H1 (cell line): ENCODE measurements at regions not wholly inside any gene's neighbourhood (a gene's known extent, or its start where the extent isn't known, plus 50 kb on each side); places are given as distances from the start of the nearest gene placed in this dataset.

Experiments used
- CEBPB ChIP-seq: IDR thresholded peaks from 2 replicates; pipeline ENCODE4 v1.6.1; 2012; ENCODE audit warnings: low read depth, low read length
- CTCF ChIP-seq, 3 experiments: IDR thresholded peaks; 1 replicate in 2 of 3; 2 replicates in 1 of 3; pipeline versions ENCODE4 v1.5.1 to v1.6.1; 2011; ENCODE audit warnings: low read length in 3 of 3, mild to moderate bottlenecking in 3 of 3, inconsistent platforms in 2 of 3, low read depth in 1 of 3, moderate library complexity in 1 of 3; ENCODE audit not compliant: insufficient read depth in 1 of 3; ENCODE audit errors: control extremely low read depth in 1 of 3
- HDAC6 ChIP-seq: IDR thresholded peaks from one replicate; pipeline ENCODE4 v1.7.1; 2012; ENCODE audit warnings: low read depth, mild to moderate bottlenecking, inconsistent platforms, low read length, moderate library complexity
- MAFK ChIP-seq: IDR thresholded peaks from 2 replicates; pipeline ENCODE4 v1.6.1; 2012; ENCODE audit warnings: low read depth, mild to moderate bottlenecking, improper control_type of control experiment, low read length
- MAX ChIP-seq: IDR thresholded peaks from 2 replicates; pipeline ENCODE4 v1.6.1; 2012; ENCODE audit warnings: inconsistent platforms
- POLR2A ChIP-seq, 2 experiments: IDR thresholded peaks; 1 replicate in 1 of 2; 2 replicates in 1 of 2; pipeline ENCODE4 v1.6.1; 2011; ENCODE audit warnings: low read depth in 2 of 2, low read length in 2 of 2, mild to moderate bottlenecking in 2 of 2; ENCODE audit errors: control extremely low read depth in 1 of 2
- POLR2AphosphoS5 ChIP-seq: IDR thresholded peaks from 2 replicates; pipeline ENCODE4 v1.6.1; 2011; ENCODE audit warnings: low read depth, low read length
- RAD21 ChIP-seq, 2 experiments: IDR thresholded peaks in 1 of 2; conservative IDR thresholded peaks in 1 of 2; 2 replicates each; pipeline ENCODE4 v1.6.1; 2011; ENCODE audit warnings: low read depth in 2 of 2, low read length in 2 of 2, improper control_type of control experiment in 1 of 2, inconsistent platforms in 1 of 2, mild to moderate bottlenecking in 1 of 2, moderate library complexity in 1 of 2
- RBBP5 ChIP-seq: IDR thresholded peaks from 2 replicates; pipeline ENCODE4 v1.7.1; 2012; ENCODE audit warnings: low read depth, mild to moderate bottlenecking, inconsistent platforms, low read length, moderate library complexity, borderline replicate concordance
- SIN3A ChIP-seq, 2 experiments: IDR thresholded peaks in 1 of 2; conservative IDR thresholded peaks in 1 of 2; 2 replicates each; pipeline ENCODE4 v1.6.1; 2011 to 2012; ENCODE audit warnings: low read length in 2 of 2, improper control_type of control experiment in 1 of 2, low read depth in 1 of 2, mild to moderate bottlenecking in 1 of 2
- SP1 ChIP-seq: IDR thresholded peaks from 2 replicates; pipeline ENCODE4 v1.6.1; 2011; ENCODE audit warnings: low read depth, low read length
- ZNF274 ChIP-seq: IDR thresholded peaks from 2 replicates; pipeline ENCODE4 v1.7.0; 2012; ENCODE audit warnings: low read length, borderline replicate concordance; ENCODE audit errors: extremely low read depth
- TF ChIP-seq, protein P1 (sequence below): IDR thresholded peaks from 2 replicates; pipeline ENCODE4 v1.6.1; 2012; ENCODE audit warnings: inconsistent platforms
- TF ChIP-seq, protein P2 (sequence below): IDR thresholded peaks from 2 replicates; pipeline ENCODE4 v1.6.1; 2011; ENCODE audit warnings: low read length, improper control_type of control experiment

DNA sequence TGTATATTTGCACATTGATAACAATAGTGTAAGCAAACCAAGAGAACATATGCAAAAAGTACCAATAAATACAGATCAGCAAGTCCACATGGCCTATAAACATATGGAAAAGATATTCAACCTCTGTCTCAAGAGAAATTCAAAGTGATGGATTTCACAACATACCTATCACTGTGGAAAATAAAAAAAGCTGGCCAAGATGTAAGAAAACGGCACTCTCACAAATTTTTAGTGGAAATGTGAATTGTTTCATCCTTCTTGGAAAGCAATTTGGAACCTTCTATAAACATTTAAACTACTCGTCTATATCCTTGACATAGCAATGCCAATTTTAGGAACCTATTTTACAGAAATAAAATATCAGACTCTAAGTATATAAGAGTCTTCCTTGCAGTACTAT lies 559.8 kb downstream of the QKI start:
- no peak for TF ChIP-seq MAFK
- no peak for TF ChIP-seq SIN3A (conservative IDR thresholded peaks at IDR 0.05 in 1 of 2, IDR thresholded peaks at IDR 0.05 in 1 of 2; ENCODE audit: low read depth in 1 of 2, low read length in 2 of 2)
- no peak for TF ChIP-seq SP1
- no peak for TF ChIP-seq POLR2A (IDR thresholded peaks at IDR 0.05; ENCODE audit: control extremely low read depth in 1 of 2, low read depth in 2 of 2, low read length in 2 of 2)
- TF ChIP-seq ZNF274 = no peak
- TF ChIP-seq POLR2AphosphoS5 = no peak
- no peak for TF ChIP-seq CTCF (IDR thresholded peaks at IDR 0.05; ENCODE audit: control extremely low read depth in 1 of 3, insufficient read depth in 1 of 3, low read depth in 1 of 3, low read length in 3 of 3)
- no peak for TF ChIP-seq CEBPB
- no peak for TF ChIP-seq HDAC6
- no peak for TF ChIP-seq RAD21 (IDR thresholded peaks at IDR 0.05 in 1 of 2, conservative IDR thresholded peaks at IDR 0.05 in 1 of 2; ENCODE audit: low read depth in 2 of 2, low read length in 2 of 2)
- TF ChIP-seq, protein P1, sequence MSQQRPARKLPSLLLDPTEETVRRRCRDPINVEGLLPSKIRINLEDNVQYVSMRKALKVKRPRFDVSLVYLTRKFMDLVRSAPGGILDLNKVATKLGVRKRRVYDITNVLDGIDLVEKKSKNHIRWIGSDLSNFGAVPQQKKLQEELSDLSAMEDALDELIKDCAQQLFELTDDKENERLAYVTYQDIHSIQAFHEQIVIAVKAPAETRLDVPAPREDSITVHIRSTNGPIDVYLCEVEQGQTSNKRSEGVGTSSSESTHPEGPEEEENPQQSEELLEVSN = no peak
- TF ChIP-seq, protein P2, sequence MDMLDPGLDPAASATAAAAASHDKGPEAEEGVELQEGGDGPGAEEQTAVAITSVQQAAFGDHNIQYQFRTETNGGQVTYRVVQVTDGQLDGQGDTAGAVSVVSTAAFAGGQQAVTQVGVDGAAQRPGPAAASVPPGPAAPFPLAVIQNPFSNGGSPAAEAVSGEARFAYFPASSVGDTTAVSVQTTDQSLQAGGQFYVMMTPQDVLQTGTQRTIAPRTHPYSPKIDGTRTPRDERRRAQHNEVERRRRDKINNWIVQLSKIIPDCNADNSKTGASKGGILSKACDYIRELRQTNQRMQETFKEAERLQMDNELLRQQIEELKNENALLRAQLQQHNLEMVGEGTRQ = no peak
- TF ChIP-seq MAX = no peak
- no peak for TF ChIP-seq RBBP5
